ENCODE measurements at regions not wholly inside any gene's neighbourhood (a gene's known extent, or its start where the extent isn't known, plus 50 kb on each side); places are given as distances from the start of the nearest gene placed in this dataset.

DNA sequence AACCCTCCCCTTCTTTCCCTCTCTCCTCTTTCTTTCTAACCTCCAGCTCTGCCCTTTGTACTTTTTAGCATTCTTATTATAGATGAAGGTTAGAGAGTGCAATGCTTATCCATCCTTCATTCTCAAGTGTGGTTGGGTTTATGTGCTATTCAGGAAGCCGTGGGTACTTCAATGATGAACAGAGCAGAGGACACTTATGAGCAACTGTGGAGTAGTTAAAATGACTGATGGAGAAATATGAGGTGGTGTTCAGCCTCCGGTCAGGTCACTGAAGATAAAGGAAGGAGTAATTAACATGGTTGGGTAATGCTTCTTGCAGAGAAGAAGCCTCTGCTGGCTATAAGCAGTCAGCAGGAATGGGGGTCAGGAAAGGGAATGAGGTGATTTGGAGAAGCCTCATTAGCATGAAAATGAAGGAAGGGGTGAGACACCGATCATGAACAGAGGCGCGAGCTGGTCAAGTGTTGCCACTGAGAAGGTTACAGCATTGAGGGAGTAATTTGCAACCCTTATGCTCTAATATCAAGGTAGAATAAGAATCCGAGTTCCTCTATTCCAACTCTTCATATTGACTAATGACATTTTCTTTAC is 174.7 kb downstream of the LPIN1 start:
- H3K27me3 ChIP-seq (ENCODE audit: low read depth, low read length): peaks cover 49% of the 10 kb centered on the region
- H3K79me2 ChIP-seq (ENCODE audit: low read length): no peaks in the 10 kb centered on the region
- H2AFZ ChIP-seq (ENCODE audit: low read depth, low read length): no peak overlapping the region
- TF ChIP-seq EZH2phosphoT487 (IDR thresholded peaks at IDR 0.05; ENCODE audit: low read depth): no peak
- TF ChIP-seq, protein P1, sequence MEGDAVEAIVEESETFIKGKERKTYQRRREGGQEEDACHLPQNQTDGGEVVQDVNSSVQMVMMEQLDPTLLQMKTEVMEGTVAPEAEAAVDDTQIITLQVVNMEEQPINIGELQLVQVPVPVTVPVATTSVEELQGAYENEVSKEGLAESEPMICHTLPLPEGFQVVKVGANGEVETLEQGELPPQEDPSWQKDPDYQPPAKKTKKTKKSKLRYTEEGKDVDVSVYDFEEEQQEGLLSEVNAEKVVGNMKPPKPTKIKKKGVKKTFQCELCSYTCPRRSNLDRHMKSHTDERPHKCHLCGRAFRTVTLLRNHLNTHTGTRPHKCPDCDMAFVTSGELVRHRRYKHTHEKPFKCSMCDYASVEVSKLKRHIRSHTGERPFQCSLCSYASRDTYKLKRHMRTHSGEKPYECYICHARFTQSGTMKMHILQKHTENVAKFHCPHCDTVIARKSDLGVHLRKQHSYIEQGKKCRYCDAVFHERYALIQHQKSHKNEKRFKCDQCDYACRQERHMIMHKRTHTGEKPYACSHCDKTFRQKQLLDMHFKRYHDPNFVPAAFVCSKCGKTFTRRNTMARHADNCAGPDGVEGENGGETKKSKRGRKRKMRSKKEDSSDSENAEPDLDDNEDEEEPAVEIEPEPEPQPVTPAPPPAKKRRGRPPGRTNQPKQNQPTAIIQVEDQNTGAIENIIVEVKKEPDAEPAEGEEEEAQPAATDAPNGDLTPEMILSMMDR (IDR thresholded peaks at IDR 0.05; ENCODE audit: low read depth, low read length): no peak
- H3K4me2 ChIP-seq (ENCODE audit: low read length): no peak overlapping the region
- no peak overlapping the region for H3K9ac ChIP-seq (ENCODE audit: low read length)
- no peak overlapping the region for H3K27ac ChIP-seq (ENCODE audit: low read length)
- H3K4me3 ChIP-seq (ENCODE audit: low read length): no peak overlapping the region
- H4K20me1 ChIP-seq (ENCODE audit: insufficient read depth, low read length): no peaks in the 10 kb centered on the region
- H3K9me3 ChIP-seq (ENCODE audit: insufficient read depth, low read length): no peaks in the 10 kb centered on the region
- no peaks in the 10 kb centered on the region for H3K36me3 ChIP-seq (replicated peaks; ENCODE audit: low read depth, low read length)
- H3K4me1 ChIP-seq (ENCODE audit: low read length): no peaks in the 10 kb centered on the region

DNA sequence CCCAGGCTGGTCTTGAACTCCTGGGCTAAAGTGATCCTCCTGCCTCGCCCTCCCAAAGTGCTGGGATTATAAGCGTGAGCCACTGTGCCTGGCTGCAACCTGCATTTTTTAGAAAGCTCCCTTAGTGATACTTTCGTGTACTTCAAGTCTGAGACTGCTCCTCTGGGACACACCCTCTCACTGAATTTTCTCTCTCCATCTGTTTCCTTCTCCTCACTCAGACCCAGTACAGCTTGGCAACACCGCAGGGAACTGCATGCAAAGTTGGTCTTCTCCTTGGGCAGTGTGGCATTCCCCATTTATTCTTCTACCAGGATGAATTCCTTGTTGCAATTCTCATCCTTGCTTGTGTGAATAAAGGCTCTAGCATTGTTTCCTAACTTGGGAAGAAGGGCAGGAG is 175.9 kb downstream of the LPIN1 start:
- Histone ChIP-seq H2AFZ (ENCODE audit: low read depth, low read length) (no peak overlapping the region), H3K9me3 (ENCODE audit: insufficient read depth, low read length) (no peaks in the 10 kb centered on the region), H4K20me1 (ENCODE audit: insufficient read depth, low read length) (no peaks in the 10 kb centered on the region), H3K27me3 (ENCODE audit: low read depth, low read length) (peaks cover 42% of the 10 kb centered on the region), H3K27ac (ENCODE audit: low read length) (no peak overlapping the region), H3K36me3 (replicated peaks; ENCODE audit: low read depth, low read length) (no peaks in the 10 kb centered on the region), H3K4me3 (ENCODE audit: low read length) (no peak overlapping the region), H3K4me2 (ENCODE audit: low read length) (no peak overlapping the region), H3K79me2 (ENCODE audit: low read length) (no peaks in the 10 kb centered on the region), H3K9ac (ENCODE audit: low read length) (no peak overlapping the region), H3K4me1 (ENCODE audit: low read length) (no peaks in the 10 kb centered on the region)
- TF ChIP-seq, protein P1 (IDR thresholded peaks at IDR 0.05; ENCODE audit: low read depth, low read length): no peak
- no peak for TF ChIP-seq EZH2phosphoT487 (IDR thresholded peaks at IDR 0.05; ENCODE audit: low read depth)

DNA sequence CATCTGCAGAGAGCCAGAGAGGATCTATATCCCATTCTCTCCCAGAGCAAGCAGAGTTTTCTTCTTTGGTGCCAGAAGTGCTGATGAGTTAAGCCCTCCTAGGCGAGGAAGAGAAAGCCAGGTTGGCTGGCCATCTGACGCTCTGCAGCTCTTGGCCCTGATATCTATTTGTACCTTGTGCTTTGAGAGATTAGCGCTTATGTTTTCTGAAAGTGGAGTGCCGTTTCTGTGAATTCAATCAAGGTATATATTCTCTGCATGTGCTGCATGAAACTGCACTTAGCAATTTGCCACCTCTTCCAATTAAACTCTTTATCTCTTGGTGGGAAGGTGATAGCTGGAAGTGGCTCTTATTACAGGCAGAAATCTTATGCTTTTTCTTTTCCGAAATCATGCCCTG is 177.5 kb downstream of the LPIN1 start:
- H3K27me3 ChIP-seq (ENCODE audit: low read depth, low read length): peaks cover 52% of the 10 kb centered on the region
- no peaks in the 10 kb centered on the region for H4K20me1 ChIP-seq (ENCODE audit: insufficient read depth, low read length)
- no peaks in the 10 kb centered on the region for H3K36me3 ChIP-seq (replicated peaks; ENCODE audit: low read depth, low read length)
- no peaks in the 10 kb centered on the region for H3K79me2 ChIP-seq (ENCODE audit: low read length)
- H3K9me3 ChIP-seq (ENCODE audit: insufficient read depth, low read length): no peaks in the 10 kb centered on the region
- no peak overlapping the region for H2AFZ ChIP-seq (ENCODE audit: low read depth, low read length)
- no peaks in the 10 kb centered on the region for H3K4me1 ChIP-seq (ENCODE audit: low read length)
- no peak for TF ChIP-seq EZH2phosphoT487 (IDR thresholded peaks at IDR 0.05; ENCODE audit: low read depth)
- TF ChIP-seq, protein P1 (IDR thresholded peaks at IDR 0.05; ENCODE audit: low read depth, low read length): no peak
- H3K9ac ChIP-seq (ENCODE audit: low read length): no peak overlapping the region
- no peak overlapping the region for H3K27ac ChIP-seq (ENCODE audit: low read length)
- H3K4me2 ChIP-seq (ENCODE audit: low read length): no peak overlapping the region
- no peak overlapping the region for H3K4me3 ChIP-seq (ENCODE audit: low read length)

DNA sequence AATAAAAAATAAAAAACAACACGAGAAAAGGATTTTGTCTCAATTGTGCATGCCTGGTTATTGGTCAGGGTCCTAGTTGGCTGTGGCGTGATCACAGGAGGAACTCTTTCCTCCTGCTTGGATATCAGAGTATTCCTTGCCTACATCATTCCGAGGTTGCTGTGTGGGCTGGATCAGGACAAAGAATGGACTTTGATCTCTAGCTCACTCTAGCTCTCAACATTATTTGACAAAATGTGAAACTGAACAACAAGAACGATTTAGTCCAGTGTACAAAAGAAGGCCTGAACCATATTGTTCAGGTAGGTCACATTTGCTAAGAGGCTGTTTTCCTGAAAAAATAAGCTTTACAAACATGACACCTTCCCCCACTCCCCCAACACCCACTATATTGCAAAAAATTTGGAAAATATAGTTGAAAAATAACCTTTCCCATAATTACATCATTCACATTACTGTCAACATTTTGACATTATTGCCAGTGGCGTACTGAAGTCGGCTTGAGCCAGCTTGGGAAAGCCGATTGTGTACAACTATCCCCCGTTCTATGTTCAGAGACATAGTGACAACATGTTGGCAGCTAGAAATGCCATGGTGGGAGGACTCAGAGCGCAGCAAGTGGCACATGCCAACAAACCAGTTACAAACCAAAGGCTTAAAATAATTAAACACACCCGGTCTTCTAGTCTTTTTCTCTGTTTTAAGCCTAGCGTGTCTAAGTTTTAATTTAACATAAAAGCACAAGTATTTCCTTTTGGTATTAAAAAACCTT is 179.0 kb downstream of the LPIN1 start:
- Histone ChIP-seq H3K9me3 (ENCODE audit: insufficient read depth, low read length) (no peaks in the 10 kb centered on the region), H3K9ac (ENCODE audit: low read length) (no peak overlapping the region), H3K4me1 (ENCODE audit: low read length) (no peaks in the 10 kb centered on the region), H4K20me1 (ENCODE audit: insufficient read depth, low read length) (no peaks in the 10 kb centered on the region; the same call in 1 of the 2 replicates), H3K27ac (ENCODE audit: low read length) (no peak overlapping the region), H3K4me2 (ENCODE audit: low read length) (no peak overlapping the region), H3K4me3 (ENCODE audit: low read length) (no peak overlapping the region), H3K27me3 (ENCODE audit: low read depth, low read length) (peaks cover 39% of the 10 kb centered on the region), H3K36me3 (replicated peaks; ENCODE audit: low read depth, low read length) (no peaks in the 10 kb centered on the region), H2AFZ (ENCODE audit: low read depth, low read length) (no peak overlapping the region), H3K79me2 (ENCODE audit: low read length) (no peaks in the 10 kb centered on the region)
- TF ChIP-seq, protein P1 (IDR thresholded peaks at IDR 0.05; ENCODE audit: low read depth, low read length): no peak
- TF ChIP-seq EZH2phosphoT487 (IDR thresholded peaks at IDR 0.05; ENCODE audit: low read depth): no peak
